Neural cell (in vitro differentiated cells): ENCODE measurements at regions not wholly inside any gene's neighbourhood (a gene's known extent, or its start where the extent isn't known, plus 50 kb on each side); places are given as distances from the start of the nearest gene placed in this dataset.

Source experiments
- H2AFZ ChIP-seq: fragments of 200-600, 300-800 bp; sonication (generic), shearing (Covaris generic); 2 replicates; pipeline ENCODE4 v1.6.0; 2014; ENCODE audit warnings: low read depth, mild to moderate bottlenecking, antibody characterized with exemption, low read length, moderate library complexity
- H3F3A ChIP-seq: fragments of 200-600 bp; shearing (Covaris generic); 2 replicates; pipeline ENCODE4 v1.6.1; 2016; ENCODE audit warnings: mild to moderate bottlenecking, moderate library complexity, mixed read lengths, antibody characterized with exemption, low read length; ENCODE audit not compliant: insufficient read depth, poor library complexity, severe bottlenecking
- H3K27ac ChIP-seq: fragments of 200-600, 300-800 bp; sonication (generic), shearing (Covaris generic); 2 replicates; pipeline ENCODE4 v1.5.1; 2014; ENCODE audit warnings: mild to moderate bottlenecking, low read length, moderate library complexity
- H3K27me3 ChIP-seq: fragments of 300-800, 200-600 bp; sonication (generic), shearing (Covaris generic); 2 replicates; pipeline ENCODE4 v1.6.0; 2014; ENCODE audit warnings: mild to moderate bottlenecking, low read depth, low read length, moderate library complexity; ENCODE audit not compliant: insufficient read depth
- H3K36me3 ChIP-seq: fragments of 300-800, 200-600 bp; sonication (generic), shearing (Covaris generic); 2 replicates; pipeline ENCODE4 v1.5.1; 2014; ENCODE audit warnings: mild to moderate bottlenecking, antibody characterized with exemption, low read length, moderate library complexity; ENCODE audit not compliant: insufficient read depth
- H3K4me2 ChIP-seq: fragments of 300-800, 200-600 bp; sonication (generic), shearing (Covaris generic); 2 replicates; pipeline ENCODE4 v1.6.0; 2014; ENCODE audit warnings: mild to moderate bottlenecking, low read length
- H3K4me3 ChIP-seq: fragments of 300-800, 200-600 bp; sonication (generic), shearing (Covaris generic); 2 replicates; pipeline ENCODE4 v1.5.1; 2014; ENCODE audit warnings: mild to moderate bottlenecking, low read length, moderate library complexity
- H3K79me2 ChIP-seq: fragments of 200-600 bp; shearing (Covaris generic); replicated peaks from 2 replicates; pipeline ENCODE4 v1.6.0; 2014; ENCODE audit warnings: mild to moderate bottlenecking, low read length, moderate library complexity; ENCODE audit not compliant: insufficient read depth
- H3K9ac ChIP-seq: fragments of 300-800, 200-600 bp; sonication (generic), shearing (Covaris generic); 2 replicates; pipeline ENCODE4 v1.6.1; 2016; ENCODE audit warnings: mild to moderate bottlenecking, low read length, mixed read lengths
- H3K9me2 ChIP-seq: fragments of 200-600 bp; shearing (Covaris generic); 2 replicates; pipeline ENCODE4 v1.6.1; 2016; ENCODE audit warnings: mild to moderate bottlenecking, low read length, mixed read lengths; ENCODE audit not compliant: insufficient read depth
- H3K9me3 ChIP-seq: fragments of 200-600, 300-800 bp; sonication (generic), shearing (Covaris generic); 2 replicates; pipeline ENCODE4 v1.6.1; 2016; ENCODE audit warnings: mild to moderate bottlenecking, mixed run types, low read length, moderate library complexity, mixed read lengths
- H4K20me1 ChIP-seq: fragments of 200-600 bp; shearing (Covaris generic); 2 replicates; pipeline ENCODE4 v1.6.1; 2016; ENCODE audit warnings: mild to moderate bottlenecking, mixed run types; ENCODE audit not compliant: insufficient read depth
- CTCF ChIP-seq: fragments of 450-650 bp; IDR thresholded peaks from 2 replicates; pipeline ENCODE4 v1.5.1; 2014; ENCODE audit warnings: antibody characterized with exemption, mild to moderate bottlenecking, moderate library complexity; ENCODE audit not compliant: poor library complexity, severe bottlenecking
- EP300 ChIP-seq: fragments of 450-650 bp; conservative IDR thresholded peaks from 2 replicates; pipeline ENCODE4 v1.6.1; 2014; ENCODE audit warnings: antibody characterized with exemption, mild to moderate bottlenecking, moderate library complexity; ENCODE audit not compliant: poor library complexity, severe bottlenecking
- EZH2 ChIP-seq: fragments of 200-600, 300-800 bp; shearing (Covaris generic), sonication (generic); IDR thresholded peaks from 2 replicates; pipeline ENCODE4 v1.6.1; 2014; ENCODE audit warnings: antibody characterized with exemption, low read length, borderline replicate concordance, mild to moderate bottlenecking; ENCODE audit not compliant: insufficient read depth, poor library complexity, severe bottlenecking
- MXI1 ChIP-seq: fragments of 450-650 bp; conservative IDR thresholded peaks from 2 replicates; pipeline ENCODE4 v1.6.1; 2014; ENCODE audit warnings: antibody characterized with exemption, mild to moderate bottlenecking; ENCODE audit not compliant: poor library complexity, severe bottlenecking
- POLR2AphosphoS5 ChIP-seq: IDR thresholded peaks from 2 replicates; pipeline ENCODE4 v1.6.1; 2012
- RAD21 ChIP-seq: fragments of 450-650 bp; conservative IDR thresholded peaks from 2 replicates; pipeline ENCODE4 v1.6.1; 2014; ENCODE audit warnings: antibody characterized with exemption, mild to moderate bottlenecking, moderate library complexity
- SMC3 ChIP-seq: fragments of 450-650 bp; conservative IDR thresholded peaks from 2 replicates; pipeline ENCODE4 v1.6.1; 2014; ENCODE audit warnings: antibody characterized with exemption, mild to moderate bottlenecking, moderate library complexity; ENCODE audit not compliant: poor library complexity
- TAF1 ChIP-seq: IDR thresholded peaks from 2 replicates; pipeline ENCODE4 v1.6.1; 2012; ENCODE audit warnings: low read depth
- TF ChIP-seq, protein P1 (sequence below): IDR thresholded peaks from 2 replicates; pipeline ENCODE4 v1.6.1; 2012; ENCODE audit warnings: borderline replicate concordance

GRCh38 chr9:115543511-115543910 is 425.6 kb upstream of the TNC start:
- H3K27ac ChIP-seq: no peak overlapping the region
- H3K36me3 ChIP-seq: no peaks in the 10 kb centered on the region
- no peak overlapping the region for H2AFZ ChIP-seq
- H4K20me1 ChIP-seq: no peaks in the 10 kb centered on the region
- H3K79me2 ChIP-seq: no peaks in the 10 kb centered on the region
- H3F3A ChIP-seq: no peaks in the 10 kb centered on the region
- TF ChIP-seq, protein P1, sequence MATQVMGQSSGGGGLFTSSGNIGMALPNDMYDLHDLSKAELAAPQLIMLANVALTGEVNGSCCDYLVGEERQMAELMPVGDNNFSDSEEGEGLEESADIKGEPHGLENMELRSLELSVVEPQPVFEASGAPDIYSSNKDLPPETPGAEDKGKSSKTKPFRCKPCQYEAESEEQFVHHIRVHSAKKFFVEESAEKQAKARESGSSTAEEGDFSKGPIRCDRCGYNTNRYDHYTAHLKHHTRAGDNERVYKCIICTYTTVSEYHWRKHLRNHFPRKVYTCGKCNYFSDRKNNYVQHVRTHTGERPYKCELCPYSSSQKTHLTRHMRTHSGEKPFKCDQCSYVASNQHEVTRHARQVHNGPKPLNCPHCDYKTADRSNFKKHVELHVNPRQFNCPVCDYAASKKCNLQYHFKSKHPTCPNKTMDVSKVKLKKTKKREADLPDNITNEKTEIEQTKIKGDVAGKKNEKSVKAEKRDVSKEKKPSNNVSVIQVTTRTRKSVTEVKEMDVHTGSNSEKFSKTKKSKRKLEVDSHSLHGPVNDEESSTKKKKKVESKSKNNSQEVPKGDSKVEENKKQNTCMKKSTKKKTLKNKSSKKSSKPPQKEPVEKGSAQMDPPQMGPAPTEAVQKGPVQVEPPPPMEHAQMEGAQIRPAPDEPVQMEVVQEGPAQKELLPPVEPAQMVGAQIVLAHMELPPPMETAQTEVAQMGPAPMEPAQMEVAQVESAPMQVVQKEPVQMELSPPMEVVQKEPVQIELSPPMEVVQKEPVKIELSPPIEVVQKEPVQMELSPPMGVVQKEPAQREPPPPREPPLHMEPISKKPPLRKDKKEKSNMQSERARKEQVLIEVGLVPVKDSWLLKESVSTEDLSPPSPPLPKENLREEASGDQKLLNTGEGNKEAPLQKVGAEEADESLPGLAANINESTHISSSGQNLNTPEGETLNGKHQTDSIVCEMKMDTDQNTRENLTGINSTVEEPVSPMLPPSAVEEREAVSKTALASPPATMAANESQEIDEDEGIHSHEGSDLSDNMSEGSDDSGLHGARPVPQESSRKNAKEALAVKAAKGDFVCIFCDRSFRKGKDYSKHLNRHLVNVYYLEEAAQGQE: no peak
- TF ChIP-seq TAF1 (no peak), MXI1 (no peak), RAD21 (no peak)
- no peaks in the 10 kb centered on the region for H3K27me3 ChIP-seq
- no peak overlapping the region for H3K4me2 ChIP-seq
- H3K9ac ChIP-seq: no peak overlapping the region
- H3K4me3 ChIP-seq: no peak overlapping the region
- H3K9me2 ChIP-seq: no peaks in the 10 kb centered on the region
- H3K9me3 ChIP-seq: no peaks in the 10 kb centered on the region

DNA sequence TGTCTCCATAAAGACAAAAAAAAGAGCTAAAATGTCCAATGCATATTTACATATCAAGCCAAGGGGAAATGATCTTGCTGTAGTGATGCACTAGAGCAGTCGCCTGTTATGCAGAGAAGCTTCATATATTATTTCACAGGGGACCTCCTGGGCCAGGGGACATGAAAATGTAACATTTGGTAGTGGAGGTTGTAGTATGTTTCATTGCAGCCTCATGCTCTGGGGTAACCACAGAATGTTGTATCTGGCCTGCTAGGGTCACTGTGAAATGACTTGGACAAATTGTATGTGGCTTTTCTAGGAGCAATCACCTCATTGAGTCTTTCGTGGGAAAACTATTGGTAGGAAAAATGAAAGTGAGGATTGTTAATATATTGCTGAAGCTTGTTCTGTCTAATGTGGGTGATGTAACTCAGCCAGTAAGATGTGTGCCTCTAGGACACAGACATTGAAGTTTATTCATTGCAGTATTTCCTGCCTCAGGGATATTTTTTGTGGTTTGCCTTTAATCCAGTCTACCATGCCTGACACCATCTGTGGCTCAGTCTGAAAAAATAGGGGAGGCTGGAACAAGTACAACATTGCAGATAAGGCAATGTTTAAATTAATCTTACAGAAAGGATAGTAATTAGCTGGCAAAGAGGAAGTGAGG is 430.8 kb upstream of the TNC start:
- no peak overlapping the region for H3K4me3 ChIP-seq
- no peak overlapping the region for H3K27ac ChIP-seq
- H3K9ac ChIP-seq: no peak overlapping the region
- no peaks in the 10 kb centered on the region for H3K9me2 ChIP-seq
- no peaks in the 10 kb centered on the region for H3K27me3 ChIP-seq
- H3K79me2 ChIP-seq: no peaks in the 10 kb centered on the region
- no peaks in the 10 kb centered on the region for H3K36me3 ChIP-seq
- H2AFZ ChIP-seq: no peak overlapping the region
- H3K4me2 ChIP-seq: no peak overlapping the region
- H3F3A ChIP-seq: no peaks in the 10 kb centered on the region
- no peaks in the 10 kb centered on the region for H3K9me3 ChIP-seq
- TF ChIP-seq MXI1: no peak
- TF ChIP-seq EZH2: no peak
- TF ChIP-seq TAF1: no peak
- no peak for TF ChIP-seq RAD21
- TF ChIP-seq EP300: no peak
- TF ChIP-seq CTCF: no peak
- TF ChIP-seq, protein P1: no peak
- no peak for TF ChIP-seq POLR2AphosphoS5
- TF ChIP-seq SMC3: no peak
- H4K20me1 ChIP-seq: no peaks in the 10 kb centered on the region
